RKO (cell line): ENCODE measurements at regions not wholly inside any gene's neighbourhood (a gene's known extent, or its start where the extent isn't known, plus 50 kb on each side); places are given as distances from the start of the nearest gene placed in this dataset.

Experiments
- DNase-seq: peaks from one replicate; pipeline ENCODE4 v3.0.0-alpha.2; 2016; ENCODE audit warnings: low spot score

GRCh38 chr3:110533089-110533488 lies 538.5 kb upstream of the NECTIN3 start:
- no peak for DNase-seq

- no peak for DNase-seq
Measured at GRCh38 chr3:110542552-110543150, 529.0 kb upstream of the NECTIN3 start.

- DNase-seq, result no peak
Measured at GRCh38 chr3:110544730-110545129, 526.9 kb upstream of the NECTIN3 start.

GRCh38 chr3:110550511-110550910 lies 521.1 kb upstream of the NECTIN3 start:
- DNase-seq, result no peak

- DNase-seq, result no peak
Measured at GRCh38 chr3:110562621-110563020, 509.0 kb upstream of the NECTIN3 start.

- no peak for DNase-seq
Measured at GRCh38 chr3:110564674-110565073, 506.9 kb upstream of the NECTIN3 start.

GRCh38 chr3:110567029-110567428 lies 504.6 kb upstream of the NECTIN3 start:
- DNase-seq, result no peak

- peak; percentile 80 for DNase-seq
Measured at GRCh38 chr3:110568246-110568645, 503.4 kb upstream of the NECTIN3 start.

- DNase-seq, result no peak
Measured at GRCh38 chr3:110569073-110569472, 502.5 kb upstream of the NECTIN3 start.

- DNase-seq, result no peak
Measured at GRCh38 chr3:110575702-110576101, 495.9 kb upstream of the NECTIN3 start.

- DNase-seq, result peak; percentile 87
Measured at GRCh38 chr3:110576960-110577359, 494.7 kb upstream of the NECTIN3 start.

- no peak for DNase-seq
Measured at GRCh38 chr3:110577854-110578253, 493.8 kb upstream of the NECTIN3 start.

GRCh38 chr3:110579840-110580550 lies 491.6 kb upstream of the NECTIN3 start:
- DNase-seq, result no peak

GRCh38 chr3:110583373-110583935 lies 488.2 kb upstream of the NECTIN3 start:
- DNase-seq, result peak; percentile 3

GRCh38 chr3:110588906-110589305 lies 482.7 kb upstream of the NECTIN3 start:
- no peak for DNase-seq

- no peak for DNase-seq
Measured at GRCh38 chr3:110589341-110589740, 482.3 kb upstream of the NECTIN3 start.

- DNase-seq, result no peak
Measured at GRCh38 chr3:110593749-110594148, 477.9 kb upstream of the NECTIN3 start.

- DNase-seq, result no peak
Measured at GRCh38 chr3:110598847-110599490, 472.6 kb upstream of the NECTIN3 start.

GRCh38 chr3:110608566-110608965 lies 463.1 kb upstream of the NECTIN3 start:
- DNase-seq, result no peak

- no peak for DNase-seq
Measured at GRCh38 chr3:110612045-110612444, 459.6 kb upstream of the NECTIN3 start.

GRCh38 chr3:110614186-110614585 lies 457.4 kb upstream of the NECTIN3 start:
- no peak for DNase-seq

GRCh38 chr3:110615454-110615853 lies 456.2 kb upstream of the NECTIN3 start:
- no peak for DNase-seq
